NK-92 treated with Interleukin-12 subunit alpha and Interleukin-12 subunit beta, amount 100 ng/mL, for 24 hours (cell line): ENCODE measurements at regions not wholly inside any gene's neighbourhood (a gene's known extent, or its start where the extent isn't known, plus 50 kb on each side); places are given as distances from the start of the nearest gene placed in this dataset.

Experiments used
- DNase-seq: peaks from one replicate; lab custom pipeline; 2025; lab: John Stamatoyannopoulos, UW

DNA sequence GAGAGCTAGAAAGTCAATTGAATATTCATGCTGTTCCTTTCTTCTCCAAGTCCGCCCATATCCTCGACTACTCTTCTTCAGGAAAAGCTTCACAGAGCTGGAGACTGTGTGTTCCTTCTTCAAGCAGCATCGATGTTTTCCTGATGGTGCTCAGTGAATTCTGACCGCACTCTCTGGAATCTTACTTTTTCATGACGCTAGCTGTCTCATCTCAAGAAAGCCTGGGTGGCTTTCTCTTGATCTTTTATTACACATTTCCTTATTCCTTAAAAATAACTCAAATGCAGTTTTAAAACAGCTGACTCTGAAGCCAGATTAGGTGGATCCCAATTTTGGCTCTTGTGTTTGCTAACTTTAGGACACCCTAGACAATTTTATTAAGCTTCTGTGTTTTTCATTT, 1245.1 kb upstream of the LRRTM1 start:
- DNase-seq = no peak

DNA sequence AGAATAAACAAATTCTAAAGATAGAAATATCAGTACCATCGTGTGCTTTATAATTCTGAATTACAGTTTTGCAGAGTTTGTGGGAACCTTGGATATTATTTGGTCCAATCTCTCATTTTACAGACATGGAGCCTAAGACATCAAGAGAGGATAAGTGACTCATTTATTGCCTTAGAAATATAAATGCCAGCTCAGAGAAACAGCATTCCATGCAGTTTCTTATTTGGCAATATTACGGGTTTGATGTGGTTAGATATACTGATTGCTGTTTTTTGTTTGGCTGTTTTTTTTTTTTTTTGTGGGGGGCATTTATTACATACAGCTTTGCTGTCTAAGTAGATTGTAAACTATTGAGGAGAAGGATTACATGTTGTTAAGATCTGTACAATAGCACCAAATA, 1241.1 kb upstream of the LRRTM1 start:
- no peak for DNase-seq

GRCh38 chr2:81542119-81542518, 1237.6 kb upstream of the LRRTM1 start:
- no peak for DNase-seq

- DNase-seq = no peak
These were observed 1225.4 kb upstream of the LRRTM1 start for GRCh38 chr2:81529944-81530343.

- DNase-seq = no peak
These were observed 1224.4 kb upstream of the LRRTM1 start for GRCh38 chr2:81528852-81529480.

DNA sequence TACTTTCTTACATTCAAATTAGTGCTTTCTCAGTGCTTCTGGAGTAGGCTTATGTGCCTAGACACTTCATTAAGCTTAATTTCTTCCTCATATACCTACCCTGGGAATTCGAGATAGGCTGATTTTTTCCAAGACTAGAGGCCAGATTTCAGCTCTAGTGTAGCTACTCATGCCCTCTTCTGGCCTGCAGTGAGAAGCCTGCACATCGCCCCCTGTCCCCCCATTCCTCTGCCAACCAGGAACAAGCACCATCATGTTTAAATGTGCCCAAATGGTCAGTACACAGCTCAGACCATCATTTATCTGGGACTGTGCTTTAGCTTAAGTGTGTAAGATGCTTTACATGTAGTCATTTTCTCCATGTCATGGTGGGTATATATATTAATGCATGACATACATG, 1218.8 kb upstream of the LRRTM1 start:
- DNase-seq = no peak

GRCh38 chr2:81513328-81513727, 1208.8 kb upstream of the LRRTM1 start:
- DNase-seq = no peak

DNA sequence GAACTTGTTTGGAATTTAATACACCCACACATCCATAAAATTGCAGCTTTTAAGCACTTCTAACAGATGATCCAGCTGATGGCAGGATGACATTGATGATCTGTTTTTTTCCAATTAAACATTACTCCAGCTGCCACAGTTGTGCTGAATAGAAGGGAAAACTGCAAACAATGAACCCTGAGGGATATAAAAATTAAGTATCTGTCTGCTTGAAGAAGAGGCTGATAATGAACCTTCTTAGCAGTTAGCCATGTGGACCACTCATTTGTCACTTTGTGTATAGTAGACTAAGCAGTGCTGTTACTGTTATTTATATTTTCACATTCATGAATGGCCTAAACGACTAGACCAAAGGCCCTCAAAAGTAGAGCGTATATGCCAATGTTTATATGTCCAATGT, 1201.0 kb upstream of the LRRTM1 start:
- no peak for DNase-seq

- DNase-seq = no peak
These were observed 1191.0 kb upstream of the LRRTM1 start for GRCh38 chr2:81495556-81495955.

GRCh38 chr2:81483254-81483653, 1178.7 kb upstream of the LRRTM1 start:
- DNase-seq = no peak

- no peak for DNase-seq
These were observed 1177.4 kb upstream of the LRRTM1 start for GRCh38 chr2:81481994-81482368.

- DNase-seq = no peak
These were observed 1176.9 kb upstream of the LRRTM1 start for GRCh38 chr2:81481242-81481993.

- DNase-seq = no peak
These were observed 1162.5 kb upstream of the LRRTM1 start for GRCh38 chr2:81467096-81467495.

DNA sequence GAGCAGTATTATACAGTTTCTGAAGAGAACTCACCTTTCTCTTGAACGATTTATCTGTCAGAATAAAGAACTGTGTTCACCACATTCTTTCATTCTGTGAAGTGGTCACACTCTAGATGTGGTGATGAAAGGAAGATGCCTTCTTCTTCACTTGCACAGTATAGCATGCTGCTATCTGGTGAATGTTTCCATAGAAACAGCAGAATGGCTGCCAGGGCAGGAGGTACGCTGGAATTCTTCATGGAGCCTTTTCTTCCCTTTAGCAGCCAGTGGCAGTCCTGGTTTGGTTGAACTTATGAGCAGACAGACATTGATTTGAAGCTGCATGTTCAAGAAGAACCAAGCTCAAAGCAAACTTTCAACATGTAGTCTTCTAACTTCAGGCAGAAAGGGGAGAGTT, 1157.9 kb upstream of the LRRTM1 start:
- DNase-seq = no peak

- no peak for DNase-seq
These were observed 1140.6 kb upstream of the LRRTM1 start for GRCh38 chr2:81445176-81445575.

GRCh38 chr2:81437456-81438000, 1133.0 kb upstream of the LRRTM1 start:
- DNase-seq = no peak

- no peak for DNase-seq
These were observed 1131.7 kb upstream of the LRRTM1 start for GRCh38 chr2:81436256-81436655.

DNA sequence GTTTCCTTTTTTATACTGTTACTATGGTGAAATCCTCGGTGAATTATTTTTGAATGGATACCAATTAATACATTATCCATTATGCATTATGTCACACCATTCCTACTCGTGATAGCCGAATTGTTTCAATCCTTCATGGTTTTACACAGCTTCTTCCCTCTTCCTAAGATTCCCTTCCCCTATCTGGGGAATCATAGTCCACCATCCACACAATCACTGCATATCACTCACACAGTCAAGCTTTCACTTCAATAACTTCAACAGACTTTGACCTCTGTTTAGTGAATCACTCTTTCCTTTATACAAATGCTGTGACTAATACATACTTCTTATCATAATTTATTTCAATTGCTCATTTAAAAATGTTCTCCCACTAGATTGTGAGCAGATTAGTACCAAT, 1108.1 kb upstream of the LRRTM1 start:
- DNase-seq = no peak

DNA sequence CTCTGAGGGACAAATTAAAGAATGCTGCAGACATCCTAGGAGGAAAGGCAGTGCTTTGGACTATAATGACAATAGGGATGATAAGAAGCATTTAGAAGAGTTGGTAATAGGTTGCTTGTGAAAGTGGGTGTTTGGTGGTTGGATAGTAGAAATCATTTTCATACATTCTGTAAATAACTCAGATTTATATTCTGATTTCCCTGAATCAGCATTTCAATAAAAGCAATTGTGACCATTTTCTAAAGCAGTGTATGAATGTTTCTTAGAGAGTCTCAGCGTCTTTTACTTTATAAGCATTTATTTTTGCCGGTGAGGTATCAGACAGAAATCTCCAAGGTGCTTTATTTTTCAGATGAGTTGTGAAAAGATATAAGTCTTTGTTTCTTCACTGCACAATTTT, 1099.0 kb upstream of the LRRTM1 start:
- no peak for DNase-seq

DNA sequence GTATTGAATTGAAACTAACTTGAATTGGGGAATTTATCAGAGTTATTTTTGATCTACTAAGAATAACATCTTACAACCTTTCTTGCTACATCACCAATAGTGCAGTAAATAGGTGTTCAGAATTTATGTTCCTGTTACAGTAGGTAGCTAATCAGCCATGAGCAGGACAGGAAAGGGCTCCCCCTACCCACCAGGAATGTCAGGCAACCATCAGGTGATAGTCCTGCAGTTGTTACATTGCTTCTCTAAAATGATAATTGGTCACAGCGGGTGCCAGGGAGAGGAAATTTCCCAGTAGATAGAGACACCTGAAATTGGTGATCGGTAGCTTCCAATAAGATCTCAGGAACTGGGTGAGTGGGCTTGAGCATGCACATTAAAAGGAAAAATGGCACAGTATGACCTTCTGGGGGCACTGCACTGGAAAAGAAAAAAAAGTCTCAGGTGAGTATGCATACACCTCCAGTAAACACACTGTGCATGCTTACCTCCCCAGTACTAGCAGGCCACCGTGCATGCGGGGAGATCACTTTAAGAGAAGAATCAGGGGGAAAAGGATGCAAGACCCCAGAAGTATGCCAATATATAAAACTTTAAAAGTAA, 1092.0 kb upstream of the LRRTM1 start:
- DNase-seq = no peak

DNA sequence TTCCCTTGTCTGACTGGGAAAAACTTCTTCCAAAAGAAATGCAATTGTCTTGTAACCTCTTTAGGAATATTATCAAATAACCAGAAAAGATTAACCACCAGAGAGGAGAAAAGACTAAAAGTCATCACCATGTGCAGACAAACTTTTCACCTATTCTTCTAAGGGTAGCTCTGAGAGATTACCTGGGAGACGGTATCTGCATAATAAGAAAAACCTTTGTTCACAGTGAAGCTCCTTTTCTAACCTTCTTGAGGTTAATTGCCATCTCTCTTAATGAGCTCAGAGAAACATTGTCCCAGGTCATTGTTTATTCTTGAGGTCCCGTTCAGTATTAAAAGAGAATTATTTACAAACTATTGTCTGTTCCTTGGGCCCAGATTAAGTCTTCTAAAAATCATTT, 1091.2 kb upstream of the LRRTM1 start:
- no peak for DNase-seq

- no peak for DNase-seq
These were observed 1084.7 kb upstream of the LRRTM1 start for GRCh38 chr2:81389203-81389602.

GRCh38 chr2:81363800-81364199, 1059.2 kb upstream of the LRRTM1 start:
- DNase-seq = no peak
